ENCODE measurements at regions not wholly inside any gene's neighbourhood (a gene's known extent, or its start where the extent isn't known, plus 50 kb on each side); places are given as distances from the start of the nearest gene placed in this dataset.

DNA sequence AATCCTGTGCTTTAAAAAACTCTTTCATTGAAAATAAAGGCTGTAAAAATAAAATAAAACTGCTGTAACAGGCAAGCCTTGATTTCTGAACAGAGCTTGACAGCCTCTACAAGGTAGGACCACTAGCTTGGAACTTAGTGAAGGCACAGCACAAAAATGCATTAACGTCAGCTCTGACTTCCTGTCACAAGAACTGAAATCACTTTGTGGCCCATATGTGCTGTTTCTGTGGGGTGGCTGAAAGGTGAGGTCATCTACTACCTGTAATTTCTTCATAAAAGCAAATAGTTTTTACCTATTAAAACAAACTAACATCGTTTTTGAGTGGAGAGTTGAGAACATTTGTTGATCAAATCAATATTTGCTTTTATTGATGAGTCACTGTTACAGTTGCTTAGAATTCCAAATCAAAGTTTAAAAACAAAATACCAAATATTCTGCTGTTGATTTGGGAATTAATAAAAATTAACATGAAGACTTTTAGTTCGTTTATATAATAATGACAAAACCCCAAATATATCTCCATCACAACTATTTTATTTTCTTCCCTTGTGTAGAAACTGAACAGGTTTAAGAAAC, 1034.1 kb downstream of the MCTP2 start:
- DNase-seq, result no peak

GRCh38 chr15:95266451-95267061, 1035.2 kb downstream of the MCTP2 start:
- DNase-seq, result no peak

DNA sequence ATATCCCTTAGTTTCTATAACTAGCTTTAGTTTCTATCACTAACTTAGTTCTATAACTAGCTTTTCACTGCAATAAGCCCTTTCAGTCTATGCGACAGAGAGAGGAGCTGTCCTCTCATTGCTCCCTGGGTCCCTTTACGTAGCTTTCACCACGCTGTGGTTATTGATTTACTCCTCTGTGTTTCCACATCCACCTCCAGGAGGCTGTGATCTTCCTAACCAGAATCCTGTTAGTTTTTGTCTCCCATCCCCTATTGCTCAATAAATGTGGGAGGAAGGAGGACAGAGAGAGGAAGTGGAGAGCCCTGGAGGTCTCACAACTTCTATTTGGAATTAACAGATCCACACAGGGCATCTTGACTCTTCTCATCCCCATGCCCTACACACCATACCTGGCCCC, 1036.1 kb downstream of the MCTP2 start:
- no peak for DNase-seq

DNA sequence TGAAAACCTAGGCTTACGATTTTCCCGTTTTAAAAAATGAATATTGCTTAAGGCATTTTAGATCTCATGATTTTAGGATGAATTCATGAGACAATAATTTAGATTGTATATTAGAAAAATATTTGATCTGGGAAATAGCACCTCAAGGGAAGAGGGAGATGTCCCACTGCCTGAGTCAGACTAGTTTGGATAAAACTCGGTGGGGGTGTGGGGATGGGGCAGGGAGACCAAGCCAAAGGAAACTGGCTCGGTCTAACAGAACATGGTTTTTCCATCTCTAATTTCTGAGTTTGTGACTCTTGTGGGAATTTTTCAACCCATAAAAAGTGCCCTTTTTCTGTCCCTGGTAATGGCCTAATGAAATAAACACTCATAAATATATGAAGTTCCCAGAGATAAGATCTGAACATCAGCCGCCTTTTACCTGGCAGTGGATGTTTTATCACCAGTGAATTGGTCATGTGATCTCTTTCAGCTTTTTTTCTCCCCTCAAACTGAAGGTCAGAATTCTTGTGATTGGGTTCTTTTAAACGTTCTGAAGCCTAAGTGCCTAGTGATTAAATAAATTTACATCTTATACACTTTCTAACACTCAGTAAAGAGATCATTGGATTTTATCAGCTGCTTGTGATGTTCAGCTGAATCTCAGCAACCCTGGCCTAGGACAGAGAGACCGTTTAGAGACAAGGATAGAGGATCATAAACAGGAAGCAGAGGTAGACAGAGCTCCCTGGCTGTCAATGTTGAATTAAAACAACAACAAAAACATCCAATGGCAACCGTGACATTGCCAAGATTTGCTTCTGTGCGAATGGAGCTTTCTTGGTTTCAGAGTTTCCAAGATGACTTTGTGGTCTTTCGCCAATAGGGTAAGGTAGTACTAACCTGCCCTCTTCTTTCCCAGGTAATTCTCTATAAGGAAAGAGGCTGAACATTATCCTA, 1038.2 kb downstream of the MCTP2 start:
- no peak for DNase-seq

- no peak for DNase-seq
These were observed 1042.7 kb downstream of the MCTP2 start for GRCh38 chr15:95274101-95274500.

GRCh38 chr15:95277266-95277665, 1045.9 kb downstream of the MCTP2 start:
- DNase-seq, result no peak

DNA sequence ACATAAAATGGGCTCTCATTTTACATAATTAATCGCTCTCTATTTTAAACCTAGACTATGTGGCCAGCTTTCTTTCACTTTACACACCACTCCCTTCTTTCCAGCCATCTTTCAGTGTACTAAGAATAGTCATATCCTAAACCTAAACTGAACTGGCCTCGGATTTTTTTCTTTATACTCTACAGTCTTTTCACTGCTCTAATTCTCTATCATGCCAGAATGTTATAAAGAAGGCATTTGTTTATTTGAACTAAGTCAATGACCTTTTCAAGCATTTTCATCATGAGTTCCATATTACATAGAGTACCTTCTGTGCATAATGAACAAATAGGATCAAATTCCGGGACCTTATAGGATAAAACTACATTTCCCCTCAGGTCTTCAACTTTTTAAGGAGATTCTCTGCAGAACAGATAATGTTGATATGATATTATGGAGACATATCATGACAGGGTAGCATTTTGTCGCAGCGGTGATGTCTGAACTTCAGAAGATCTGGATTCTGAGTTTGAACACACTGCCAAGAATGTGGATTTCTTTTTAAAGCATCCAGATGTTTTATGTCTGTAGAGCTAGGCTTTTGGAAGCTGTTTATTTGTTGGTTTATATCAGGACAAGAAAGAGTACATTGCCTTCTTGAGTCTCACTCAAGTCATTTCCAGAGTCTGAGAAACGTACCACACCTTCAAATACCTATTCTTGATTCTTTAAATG, 1047.3 kb downstream of the MCTP2 start:
- DNase-seq, result no peak

DNA sequence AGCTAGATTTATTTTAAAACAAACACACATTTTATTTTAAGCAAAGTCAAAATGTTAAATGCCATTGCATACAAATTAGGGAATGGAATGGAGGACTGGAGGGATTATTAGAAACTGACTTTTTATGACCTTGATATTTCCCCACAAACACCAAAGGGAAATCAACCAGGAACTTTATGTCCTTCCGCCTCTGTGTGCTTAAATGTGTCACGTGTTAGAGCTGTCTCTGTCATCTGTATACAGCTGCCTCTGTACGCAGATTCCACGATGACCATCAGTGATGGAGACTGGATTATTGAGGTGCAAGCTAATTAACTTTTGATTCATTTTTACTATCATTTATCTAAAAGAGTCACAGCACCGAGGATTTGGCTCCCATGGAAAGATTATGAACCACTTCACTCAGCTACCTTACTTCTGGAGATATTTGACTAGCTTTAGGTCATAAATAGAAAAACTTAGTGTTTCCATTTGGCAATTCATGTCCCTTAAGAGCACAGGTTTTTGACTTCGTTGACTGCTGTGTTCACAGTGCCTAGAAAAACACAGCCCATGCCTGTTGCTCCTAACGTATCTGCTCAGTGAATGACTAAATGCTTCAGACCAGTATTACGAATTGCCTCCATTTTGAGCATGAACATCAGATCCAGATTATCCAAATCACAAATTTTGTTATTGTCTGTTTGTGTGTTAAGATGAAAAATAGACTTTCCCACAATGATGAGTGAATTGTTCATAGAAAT, 1048.1 kb downstream of the MCTP2 start:
- no peak for DNase-seq

DNA sequence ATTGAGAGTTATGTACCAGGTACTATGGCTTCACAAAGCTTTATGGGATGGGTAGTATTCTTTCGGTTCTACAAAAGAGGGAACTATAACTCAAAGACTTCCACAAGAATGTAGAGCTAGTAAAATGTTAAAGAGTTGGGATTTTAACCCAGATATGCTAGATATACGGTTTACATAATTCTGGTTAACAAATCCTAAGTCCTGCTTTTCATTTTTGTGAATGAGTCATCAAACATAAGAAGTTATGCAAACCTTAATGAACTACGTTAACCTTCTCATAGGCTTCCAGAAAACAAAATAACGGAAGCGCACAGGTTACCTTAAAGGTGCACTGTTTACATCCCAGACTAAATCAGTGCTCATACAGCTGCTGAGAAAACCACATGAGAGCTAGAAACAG, 1049.3 kb downstream of the MCTP2 start:
- DNase-seq, result no peak

DNA sequence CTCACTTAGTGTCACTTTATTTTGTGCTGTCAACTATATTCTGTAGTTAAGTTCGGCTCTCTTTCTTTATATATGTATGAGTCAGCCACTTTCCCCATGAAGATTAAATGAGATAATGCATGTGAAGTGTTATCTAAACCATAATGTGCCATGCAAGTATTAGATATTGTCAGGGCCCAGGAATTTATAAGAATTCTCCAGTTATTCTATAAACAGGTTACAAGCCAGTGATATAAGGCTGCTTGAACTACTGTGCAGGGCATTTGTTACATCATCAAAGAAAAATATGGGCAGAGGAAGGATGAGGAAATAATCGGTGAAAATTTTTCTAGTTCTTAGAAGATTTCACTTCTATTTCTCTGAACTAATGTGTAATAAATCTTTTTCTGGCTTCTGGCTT, 1049.0 kb upstream of the NR2F2 start:
- no peak for DNase-seq

GRCh38 chr15:95284492-95284891, 1046.0 kb upstream of the NR2F2 start:
- no peak for DNase-seq

DNA sequence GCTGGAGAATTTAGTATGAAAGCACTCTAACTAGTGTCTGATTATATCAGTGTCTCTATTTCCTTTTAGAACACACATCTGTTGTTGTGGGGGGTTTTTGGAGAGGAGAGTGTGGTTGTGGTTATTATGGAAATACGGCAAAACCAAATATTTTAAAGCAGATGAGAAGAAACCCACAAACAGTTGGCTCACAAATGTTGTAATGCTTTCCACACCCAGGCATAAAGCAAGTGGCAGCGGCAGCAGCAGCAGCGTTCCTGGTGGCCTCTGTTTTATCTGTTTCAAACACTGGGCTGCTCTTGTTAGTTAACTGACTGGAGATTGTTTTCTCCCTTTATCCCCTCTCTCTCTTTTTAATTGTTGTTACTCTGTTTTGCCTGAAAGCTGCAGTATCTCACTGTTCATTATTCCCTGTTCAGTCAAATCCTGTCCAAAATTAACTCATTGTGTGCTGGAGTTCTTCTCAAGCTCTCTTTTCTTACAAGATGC, 1045.5 kb upstream of the NR2F2 start:
- DNase-seq, result no peak

DNA sequence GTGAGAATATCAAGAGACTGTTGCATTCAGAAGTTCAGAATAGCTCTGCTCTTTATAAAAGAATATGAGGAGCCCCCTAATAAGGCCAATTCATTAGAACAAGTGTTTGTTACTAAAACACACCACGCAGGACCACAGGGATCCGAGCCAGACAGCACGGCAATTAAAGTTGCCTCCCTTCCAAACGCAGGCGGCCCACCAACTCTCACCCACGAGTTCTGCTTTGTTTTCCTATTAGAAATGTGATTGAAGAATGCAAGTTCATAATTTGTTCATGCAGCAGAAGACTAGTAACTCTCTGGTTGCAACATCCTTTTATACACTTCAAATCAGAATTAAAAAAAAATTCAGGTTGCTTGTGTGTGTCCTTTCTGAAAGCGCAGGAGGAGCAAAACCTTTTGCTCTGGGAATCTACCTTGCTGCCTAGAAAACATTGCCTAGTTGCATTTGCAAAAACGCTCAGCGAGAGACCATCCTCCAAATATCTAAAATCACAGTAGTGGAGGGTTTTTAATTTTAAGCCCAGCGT, 1044.1 kb upstream of the NR2F2 start:
- DNase-seq, result no peak

GRCh38 chr15:95287720-95288103, 1042.8 kb upstream of the NR2F2 start:
- DNase-seq, result no peak

- DNase-seq, result no peak
These were observed 1041.9 kb upstream of the NR2F2 start for GRCh38 chr15:95288626-95289025.

DNA sequence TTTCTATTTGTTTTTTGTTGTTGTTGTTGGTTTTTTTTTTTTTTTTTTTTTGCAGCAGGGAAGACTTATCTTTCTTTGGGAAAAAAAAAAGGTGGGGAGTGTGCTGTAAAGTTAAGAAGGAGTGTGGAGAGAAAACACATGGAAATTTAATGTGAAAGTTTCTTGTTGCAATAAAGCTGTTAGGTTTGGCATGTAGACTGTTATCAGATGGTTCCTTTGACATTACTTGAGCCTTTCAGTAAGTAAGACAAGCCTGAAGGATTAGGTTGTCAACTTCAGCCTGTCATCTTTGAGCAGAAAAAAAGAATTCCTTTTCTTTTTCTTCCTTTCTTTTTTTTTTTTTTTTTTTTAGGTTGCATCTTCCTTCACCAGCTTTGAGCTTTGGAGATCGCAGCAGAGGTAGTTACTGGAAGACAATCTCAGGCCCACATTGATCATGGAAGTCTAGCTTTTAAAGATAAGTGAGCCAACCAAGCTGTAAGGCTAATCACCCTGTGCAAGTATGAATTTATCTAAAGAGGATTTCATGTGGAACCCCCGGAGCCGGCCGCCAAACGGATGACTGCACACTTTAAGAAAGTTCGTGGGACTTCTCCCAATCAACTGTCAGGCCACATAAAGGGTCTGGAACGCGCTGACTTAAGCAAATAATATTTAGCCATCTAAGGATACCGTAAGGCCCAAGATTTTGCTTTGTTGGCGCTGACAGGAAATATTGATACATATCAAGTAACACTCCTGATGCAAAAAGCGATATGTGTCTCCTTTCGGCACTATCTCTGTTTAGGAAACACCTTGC, 1040.1 kb upstream of the NR2F2 start:
- no peak for DNase-seq

- DNase-seq, result peak; percentile 1 to 62
These were observed 1038.5 kb upstream of the NR2F2 start for GRCh38 chr15:95291898-95292472.

DNA sequence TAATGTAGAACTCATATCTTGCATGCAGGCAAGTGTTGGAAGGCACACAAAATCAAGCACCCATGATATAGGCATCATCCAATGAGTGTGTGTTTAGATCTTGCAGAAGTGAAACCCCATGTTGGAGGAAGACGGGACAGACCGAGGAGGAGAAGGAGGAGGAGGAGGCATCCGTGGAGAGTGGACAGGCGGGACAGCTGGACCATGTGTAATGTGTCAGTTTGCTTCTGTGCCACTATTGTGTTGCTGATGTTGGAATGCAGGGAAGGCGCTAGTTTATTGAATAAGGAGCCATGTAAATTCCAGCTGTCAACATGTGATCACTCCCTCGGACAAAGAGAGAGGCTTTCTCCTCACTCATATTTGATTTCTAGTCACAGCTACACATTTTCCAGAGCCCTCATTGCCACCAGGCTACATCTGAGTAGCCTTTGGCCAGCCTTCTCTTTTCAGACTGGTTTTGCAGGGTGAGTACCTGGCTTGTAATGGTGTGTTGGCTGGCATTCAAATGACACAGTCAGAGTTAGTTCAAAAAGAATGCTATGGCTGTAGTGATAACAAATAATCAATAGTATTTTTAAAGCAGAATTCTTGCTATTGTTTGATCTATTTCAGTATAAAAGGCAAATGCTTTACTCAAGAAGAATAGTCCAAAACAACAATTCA, 1037.6 kb upstream of the NR2F2 start:
- no peak for DNase-seq

DNA sequence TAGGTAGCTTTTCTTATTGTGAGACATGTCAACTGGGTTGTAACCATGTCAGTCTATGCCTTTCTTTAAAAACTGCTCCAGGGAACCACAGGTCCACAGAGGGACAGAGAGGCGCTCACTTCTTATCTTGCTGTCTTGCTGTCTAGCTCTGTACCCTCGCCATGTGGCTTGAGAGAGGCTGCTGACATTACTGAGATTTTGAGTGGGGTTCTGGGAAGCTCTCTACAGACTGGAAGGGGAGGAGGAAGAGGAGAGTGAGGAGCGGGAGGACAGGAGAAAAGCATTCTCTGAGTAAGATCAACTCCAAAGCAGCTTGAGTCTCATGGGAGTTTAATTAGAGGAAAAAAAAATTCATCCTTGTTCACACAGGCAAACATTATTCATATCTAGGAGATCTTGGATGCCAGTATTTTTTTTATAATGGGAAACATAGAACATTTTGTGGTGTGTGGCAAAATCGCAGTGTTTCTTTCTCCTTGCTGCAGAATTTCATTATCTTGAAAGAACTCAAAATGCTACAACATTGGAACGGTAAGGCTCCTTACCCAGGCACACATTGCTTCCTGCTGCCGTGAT, 1037.0 kb upstream of the NR2F2 start:
- DNase-seq, result no peak

- no peak for DNase-seq
These were observed 1035.1 kb upstream of the NR2F2 start for GRCh38 chr15:95295363-95295762.
